Neutrophil (primary cell): ENCODE measurements at regions not wholly inside any gene's neighbourhood (a gene's known extent, or its start where the extent isn't known, plus 50 kb on each side); places are given as distances from the start of the nearest gene placed in this dataset.

ENCODE experiments used
- H3K27ac ChIP-seq: fragments of 200-600 bp; sonication (generic); 2 replicates; pipeline ENCODE4 v1.5.1; 2016; ENCODE audit warnings: mild to moderate bottlenecking, moderate library complexity
- H3K27me3 ChIP-seq: fragments of 200-600 bp; sonication (generic); 2 replicates; pipeline ENCODE4 v1.6.0; 2016; ENCODE audit warnings: mild to moderate bottlenecking
- H3K36me3 ChIP-seq: fragments of 200-600 bp; sonication (generic); 2 replicates; pipeline ENCODE4 v1.5.1; 2017
- H3K4me1 ChIP-seq, 2 experiments: fragments of 200-600 bp in 1 of 2; sonication (generic) in 1 of 2; 1 replicate in 1 of 2; 2 replicates in 1 of 2; pipeline versions ENCODE4 v1.5.1 to v1.6.1; 2013 to 2016; ENCODE audit warnings: low read depth in 1 of 2, low read length in 1 of 2, mild to moderate bottlenecking in 1 of 2, moderate library complexity in 1 of 2; ENCODE audit not compliant: control insufficient read depth in 1 of 2, insufficient read depth in 1 of 2
- H3K4me3 ChIP-seq, 2 experiments: fragments of 200-600 bp in 1 of 2; sonication (generic) in 1 of 2; 1 replicate in 1 of 2; 2 replicates in 1 of 2; pipeline ENCODE4 v1.5.1; 2013 to 2016; ENCODE audit warnings: low read depth in 1 of 2, low read length in 1 of 2, mild to moderate bottlenecking in 1 of 2, moderate library complexity in 1 of 2
- H3K9me3 ChIP-seq: fragments of 200-600 bp; sonication (generic); 2 replicates; pipeline ENCODE4 v1.5.1; 2016
- TF ChIP-seq, protein P1 (sequence below): fragments of 200-600 bp; sonication (generic); IDR thresholded peaks from 2 replicates; pipeline ENCODE4 v1.5.1; 2016; ENCODE audit warnings: antibody characterized with exemption

DNA sequence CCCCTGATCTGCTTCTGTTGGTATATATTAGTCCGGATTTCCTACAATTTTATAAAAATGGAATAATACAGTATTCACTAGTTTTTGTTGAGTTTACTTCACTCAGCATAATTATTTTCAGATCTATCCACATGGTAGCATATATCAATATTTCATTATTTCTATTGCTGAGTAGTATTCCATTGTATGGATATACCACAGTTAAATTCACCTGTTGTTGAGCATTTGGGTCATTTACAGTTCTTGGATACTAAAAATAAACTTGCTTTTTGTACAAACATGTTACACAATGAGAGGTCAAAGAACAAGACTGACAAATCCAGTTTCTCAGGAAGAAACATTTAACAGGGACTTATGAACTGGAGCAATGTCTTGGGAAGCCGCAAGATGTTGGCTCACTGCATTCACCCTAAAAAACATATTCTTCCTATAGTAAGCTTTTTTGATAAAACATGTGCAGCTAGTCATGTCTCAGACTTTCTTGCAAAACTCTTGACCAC, 126.9 kb upstream of the HS3ST2 start:
- H3K4me3 ChIP-seq: no peak overlapping the region

DNA sequence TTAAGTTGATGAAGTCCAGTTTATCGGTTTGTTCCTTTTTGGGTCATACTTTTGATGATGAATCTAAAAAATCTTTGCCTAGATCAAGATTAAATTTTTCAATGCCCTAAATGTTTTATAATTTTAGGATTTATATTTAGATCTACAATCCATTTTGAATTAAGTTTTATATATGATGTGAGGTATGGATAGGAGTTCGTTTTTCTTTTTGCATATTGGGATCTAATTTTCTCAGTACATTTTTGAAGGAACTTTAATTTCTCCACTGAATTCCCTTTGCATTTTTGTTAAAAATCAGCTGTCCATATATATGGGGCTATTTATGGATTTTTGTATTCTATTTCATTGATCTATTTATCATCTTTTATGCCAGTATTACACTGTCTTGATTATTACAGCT, 125.5 kb upstream of the HS3ST2 start:
- peaks cover 4% of the 10 kb centered on the region for H3K27me3 ChIP-seq

More for the DNA sequence above, 126.9 kb upstream of the HS3ST2 start:
- no peaks in the 10 kb centered on the region for H3K4me1 ChIP-seq
- H3K27me3 ChIP-seq: peaks cover 6% of the 10 kb centered on the region
- H3K9me3 ChIP-seq: no peaks in the 10 kb centered on the region
- H3K27ac ChIP-seq: no peak overlapping the region
- TF ChIP-seq, protein P1, sequence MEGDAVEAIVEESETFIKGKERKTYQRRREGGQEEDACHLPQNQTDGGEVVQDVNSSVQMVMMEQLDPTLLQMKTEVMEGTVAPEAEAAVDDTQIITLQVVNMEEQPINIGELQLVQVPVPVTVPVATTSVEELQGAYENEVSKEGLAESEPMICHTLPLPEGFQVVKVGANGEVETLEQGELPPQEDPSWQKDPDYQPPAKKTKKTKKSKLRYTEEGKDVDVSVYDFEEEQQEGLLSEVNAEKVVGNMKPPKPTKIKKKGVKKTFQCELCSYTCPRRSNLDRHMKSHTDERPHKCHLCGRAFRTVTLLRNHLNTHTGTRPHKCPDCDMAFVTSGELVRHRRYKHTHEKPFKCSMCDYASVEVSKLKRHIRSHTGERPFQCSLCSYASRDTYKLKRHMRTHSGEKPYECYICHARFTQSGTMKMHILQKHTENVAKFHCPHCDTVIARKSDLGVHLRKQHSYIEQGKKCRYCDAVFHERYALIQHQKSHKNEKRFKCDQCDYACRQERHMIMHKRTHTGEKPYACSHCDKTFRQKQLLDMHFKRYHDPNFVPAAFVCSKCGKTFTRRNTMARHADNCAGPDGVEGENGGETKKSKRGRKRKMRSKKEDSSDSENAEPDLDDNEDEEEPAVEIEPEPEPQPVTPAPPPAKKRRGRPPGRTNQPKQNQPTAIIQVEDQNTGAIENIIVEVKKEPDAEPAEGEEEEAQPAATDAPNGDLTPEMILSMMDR: no peak
- no peaks in the 10 kb centered on the region for H3K36me3 ChIP-seq

DNA sequence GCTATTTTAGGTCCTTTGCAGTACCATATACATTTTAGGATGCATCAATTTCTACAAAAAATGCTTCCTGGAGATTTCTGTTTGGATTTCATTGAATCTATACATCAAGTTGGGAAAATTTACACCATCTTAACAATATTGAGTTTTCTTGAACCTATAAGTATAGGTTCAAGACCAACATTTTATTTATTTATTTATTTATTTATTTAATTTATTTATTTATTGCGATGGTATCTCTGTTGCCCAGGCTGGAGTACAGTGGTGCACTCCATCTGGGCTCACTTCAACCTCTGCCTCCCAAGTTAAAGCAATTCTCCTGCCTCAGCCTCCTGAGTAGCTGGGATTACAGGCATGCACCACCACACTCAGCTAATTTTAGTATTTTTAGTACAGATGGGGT, 125.0 kb upstream of the HS3ST2 start:
- TF ChIP-seq, protein P1: no peak
- H3K4me3 ChIP-seq: no peak overlapping the region
- no peaks in the 10 kb centered on the region for H3K4me1 ChIP-seq
- no peaks in the 10 kb centered on the region for H3K27me3 ChIP-seq
- no peak overlapping the region for H3K27ac ChIP-seq
- no peaks in the 10 kb centered on the region for H3K36me3 ChIP-seq
- no peaks in the 10 kb centered on the region for H3K9me3 ChIP-seq

More for the DNA sequence above, 125.5 kb upstream of the HS3ST2 start:
- H3K4me1 ChIP-seq: no peaks in the 10 kb centered on the region
- H3K9me3 ChIP-seq: no peaks in the 10 kb centered on the region
- TF ChIP-seq, protein P1: no peak
- no peaks in the 10 kb centered on the region for H3K36me3 ChIP-seq
- H3K27ac ChIP-seq: no peak overlapping the region
- no peak overlapping the region for H3K4me3 ChIP-seq

DNA sequence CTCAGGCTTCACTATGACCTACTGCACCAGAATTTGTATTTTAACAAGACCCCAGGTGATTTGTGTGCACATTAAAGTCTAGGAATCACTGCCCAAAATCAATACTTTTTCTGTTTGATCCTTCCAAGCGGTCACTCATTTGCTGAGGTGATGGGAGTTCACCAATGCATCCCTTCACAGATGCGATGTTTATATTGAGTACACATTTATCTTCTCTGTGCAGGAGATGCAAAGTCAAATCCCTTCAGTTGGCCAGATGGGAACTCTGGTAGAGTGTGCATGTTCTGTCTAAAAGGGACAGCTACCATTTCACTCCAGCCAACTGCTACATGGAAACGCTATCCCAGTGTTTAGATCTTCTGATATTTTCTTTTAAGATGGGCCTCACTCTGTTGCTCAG, 122.6 kb upstream of the HS3ST2 start:
- TF ChIP-seq, protein P1: no peak
- H3K27me3 ChIP-seq: peaks cover 9% of the 10 kb centered on the region
- H3K4me3 ChIP-seq: no peak overlapping the region
- H3K36me3 ChIP-seq: no peaks in the 10 kb centered on the region
- H3K27ac ChIP-seq: no peak overlapping the region
- no peaks in the 10 kb centered on the region for H3K9me3 ChIP-seq
- no peaks in the 10 kb centered on the region for H3K4me1 ChIP-seq

DNA sequence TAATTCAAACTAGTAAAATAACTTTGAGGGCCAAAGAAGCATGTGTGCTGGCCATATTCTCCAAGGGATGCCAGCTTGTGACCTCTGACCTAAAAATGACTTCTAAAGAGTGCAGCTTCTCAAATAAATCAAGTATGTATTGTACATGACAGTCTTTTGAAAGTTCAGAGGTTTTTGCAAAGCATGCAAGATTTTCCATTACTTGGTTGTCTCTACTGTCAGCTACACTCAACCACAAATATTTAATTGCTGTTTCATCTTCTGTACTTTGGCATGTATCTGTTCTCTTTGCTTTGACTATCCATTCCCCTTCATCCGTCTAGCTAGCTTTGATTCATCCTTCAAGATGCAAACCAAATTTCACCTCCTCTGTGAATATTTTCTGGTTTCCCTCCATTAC, 121.9 kb upstream of the HS3ST2 start:
- TF ChIP-seq, protein P1: no peak
- Histone ChIP-seq H3K27me3 (peaks cover 9% of the 10 kb centered on the region), H3K27ac (no peak overlapping the region), H3K4me3 (no peak overlapping the region), H3K4me1 (no peaks in the 10 kb centered on the region), H3K36me3 (no peaks in the 10 kb centered on the region), H3K9me3 (no peaks in the 10 kb centered on the region)
